Left ventricle myocardium superior (tissue), 1 donor: ENCODE measurements at regions not wholly inside any gene's neighbourhood (a gene's known extent, or its start where the extent isn't known, plus 50 kb on each side); places are given as distances from the start of the nearest gene placed in this dataset.

Source experiments
- ATAC-seq: fragments of 200-7000 bp; cut with Tn5 transposase; one replicate; pipeline ENCODE4 v1.9.1; 2020; ENCODE audit warnings: mild to moderate bottlenecking, moderate library complexity
- DNase-seq: peaks from one replicate; pipeline ENCODE4 v3.0.0-alpha.2; 2020
- intact Hi-C: fragments of 100-400 bp; cut with micrococcal nuclease; formaldehyde crosslinking; loops from one replicate; pipeline ENCODE4 v1.11.0; 2022
- donor health status: DM: no; HTN: yes; CAD: no; lungs with severe emphysema.

DNA sequence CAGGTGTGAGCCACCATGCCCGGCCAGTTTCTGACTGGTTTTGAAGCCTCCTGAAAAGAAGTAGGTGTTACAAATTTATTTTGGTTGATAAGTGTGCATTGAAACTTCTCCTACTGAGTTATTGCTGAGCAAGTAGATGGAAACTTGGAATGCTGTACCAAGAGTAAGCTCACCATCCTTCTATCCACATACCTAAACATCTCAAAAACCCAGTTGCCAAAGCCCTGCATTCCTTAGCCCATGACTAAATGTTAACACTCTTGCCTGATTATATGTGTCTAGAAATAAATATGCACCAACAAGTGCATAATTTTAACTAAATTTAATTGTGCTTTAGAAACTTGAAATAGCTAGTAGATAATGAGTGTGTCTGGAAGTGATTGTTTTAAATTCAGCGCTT is 357.8 kb downstream of the DUSP6 start:
- intact Hi-C loops: no loop called here
- ATAC-seq: no peak
- no peak for DNase-seq

DNA sequence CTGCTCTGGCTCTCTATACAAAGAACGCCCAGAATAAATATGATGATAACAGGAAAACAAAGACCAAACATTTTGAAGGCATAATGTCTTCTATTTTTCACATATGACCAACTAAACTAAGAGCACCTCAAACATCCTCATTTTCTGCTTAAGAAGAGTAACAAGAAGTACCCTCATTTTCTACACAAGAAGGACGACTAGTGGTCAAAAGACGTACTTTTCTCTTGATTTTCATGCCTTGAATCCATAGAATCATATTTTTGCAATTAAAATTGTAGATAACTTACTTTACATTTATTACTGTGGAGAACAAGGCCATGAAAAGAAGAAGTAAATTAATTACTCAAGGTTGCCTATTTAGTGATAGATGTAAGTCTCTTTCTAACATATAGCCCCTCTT is 358.6 kb downstream of the DUSP6 start:
- intact Hi-C loops: no loop called here
- ATAC-seq (no peak), DNase-seq (no peak)

- intact Hi-C loops: no loop called here
- DNase-seq (no peak), ATAC-seq (no peak)
Measured at GRCh38 chr12:88986056-88986455, 366.2 kb downstream of the DUSP6 start.

- DNase-seq: no peak
- ATAC-seq: no peak
- intact Hi-C loops: no loop called here
Measured at GRCh38 chr12:88985631-88986030, 366.7 kb downstream of the DUSP6 start.

DNA sequence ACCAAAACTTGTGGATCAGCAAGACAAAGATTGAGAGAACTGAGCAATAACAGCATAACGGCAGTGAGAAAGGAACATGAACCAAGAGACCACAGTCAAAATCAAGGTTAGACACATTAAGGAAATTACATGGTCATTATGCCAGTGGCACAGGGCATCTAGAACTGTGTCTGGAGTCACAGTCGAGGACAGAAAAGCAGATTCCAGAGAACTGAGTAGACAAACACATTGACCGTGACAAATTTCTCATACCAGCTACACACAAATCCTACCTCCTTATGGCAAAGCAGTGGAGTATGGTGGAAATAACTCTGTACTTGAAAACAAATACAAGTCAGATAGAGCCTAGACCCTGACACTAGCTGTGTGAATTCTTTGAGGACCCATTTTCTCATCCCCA is 367.3 kb downstream of the DUSP6 start:
- no peak for ATAC-seq
- no peak for DNase-seq
- intact Hi-C loops: no loop called here

- intact Hi-C loops: no loop called here
- ATAC-seq (no peak), DNase-seq (no peak)
Measured at GRCh38 chr12:88982694-88983093, 369.6 kb downstream of the DUSP6 start.

DNA sequence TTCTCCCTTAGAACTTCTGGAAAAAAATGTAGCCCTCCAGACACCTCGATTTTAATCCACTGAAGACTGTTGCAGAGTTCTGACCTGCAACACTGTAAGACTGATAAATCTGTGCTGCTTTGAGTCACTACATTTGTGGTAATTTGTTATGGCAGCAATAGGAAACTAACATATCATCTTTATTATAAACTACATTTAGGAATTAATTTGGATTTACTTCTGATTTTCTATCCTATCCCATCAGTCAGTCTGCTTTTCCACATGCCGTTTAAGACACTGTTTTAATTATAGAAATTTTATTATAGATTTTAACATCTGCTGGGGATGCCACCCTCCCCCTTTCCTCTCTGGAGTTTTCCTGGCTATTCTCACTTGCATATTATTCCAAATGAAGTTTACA is 375.2 kb downstream of the DUSP6 start:
- no peak for ATAC-seq
- DNase-seq: no peak
- intact Hi-C loops: no loop called here

- no peak for ATAC-seq
- no peak for DNase-seq
- intact Hi-C loops: no loop called here
Measured at GRCh38 chr12:88973998-88974397, 378.3 kb downstream of the DUSP6 start.

DNA sequence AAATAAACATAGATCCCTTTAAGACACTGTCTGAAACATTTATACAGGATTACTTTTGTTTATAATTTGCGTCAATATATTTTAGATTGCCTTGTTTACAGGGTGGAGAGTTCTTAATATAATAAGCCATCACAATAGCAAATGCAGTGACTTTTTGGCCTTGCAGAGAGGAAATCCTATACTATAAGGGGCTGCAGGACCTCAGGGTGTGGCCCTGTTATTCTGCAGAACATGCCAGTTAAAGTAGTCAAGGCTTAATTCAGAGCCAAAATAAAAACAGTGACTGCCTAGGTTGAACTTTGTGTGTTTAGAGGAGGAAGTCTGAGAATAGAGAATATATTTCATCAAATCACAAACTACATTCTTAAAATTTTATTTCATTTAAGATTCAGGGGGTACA is 381.6 kb downstream of the DUSP6 start:
- intact Hi-C loops: no loop called here
- ATAC-seq: no peak

DNA sequence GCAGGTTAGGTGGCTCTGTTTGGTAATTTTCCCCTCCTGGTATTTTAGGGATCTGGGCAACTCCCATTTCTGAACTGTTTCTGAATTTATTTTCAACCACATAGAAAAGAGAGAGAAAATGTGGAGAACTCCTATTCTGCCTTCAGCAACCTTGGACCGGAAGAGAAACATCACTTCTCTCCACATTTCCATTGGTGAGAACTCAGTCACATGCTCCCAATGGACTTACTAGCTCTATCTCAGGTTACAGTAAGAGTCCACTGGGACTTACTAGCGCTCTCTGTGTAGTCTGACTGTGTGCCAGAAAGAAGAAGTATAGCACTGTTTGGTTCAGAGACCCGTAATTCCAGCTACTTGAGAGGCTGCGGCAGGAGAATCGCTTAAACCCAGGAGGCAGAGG is 383.2 kb downstream of the DUSP6 start:
- ATAC-seq (no peak), DNase-seq (no peak)
- intact Hi-C loops: no loop called here

More for the DNA sequence above, 381.6 kb downstream of the DUSP6 start:
- DNase-seq: no peak

DNA sequence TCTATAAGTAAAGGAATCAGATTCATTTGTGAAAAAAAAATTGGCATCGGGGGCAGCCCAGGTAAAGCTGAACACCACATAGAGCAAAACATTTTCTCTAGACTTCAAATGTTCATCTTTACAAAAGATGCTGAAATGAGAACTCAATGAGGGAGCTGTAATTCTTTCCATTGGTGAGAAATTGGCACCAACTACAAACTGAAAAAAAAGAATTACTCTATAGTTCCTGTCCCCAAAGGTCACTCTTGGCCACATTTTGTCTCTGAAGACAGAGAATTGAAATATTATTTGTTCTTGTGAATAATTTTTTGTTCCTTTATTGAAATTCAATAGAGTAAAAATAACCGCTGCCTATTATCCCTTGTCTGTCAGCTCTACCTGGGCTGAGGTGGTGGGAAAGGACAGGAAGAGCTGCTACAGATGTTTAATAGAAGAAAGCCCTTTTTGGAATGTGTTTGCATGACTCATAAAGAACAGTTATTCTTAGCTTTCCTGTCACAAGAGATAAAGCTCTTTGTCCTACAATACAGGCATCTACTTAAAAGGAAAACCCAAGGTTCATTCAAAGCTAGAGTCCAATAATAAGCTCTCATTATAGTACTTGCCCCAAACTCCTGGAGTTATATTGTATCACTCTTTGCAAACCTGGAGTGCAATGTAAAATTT is 380.1 kb upstream of the KITLG start:
- no peak for DNase-seq
- intact Hi-C loops: no loop called here
- ATAC-seq: peak; percentile 78

- intact Hi-C loops: no loop called here
- ATAC-seq (no peak), DNase-seq (no peak)
Measured at GRCh38 chr12:88958946-88959345, 378.7 kb upstream of the KITLG start.

GRCh38 chr12:88958153-88958552 is 377.9 kb upstream of the KITLG start:
- no peak for DNase-seq
- intact Hi-C loops: no loop called here
- no peak for ATAC-seq

DNA sequence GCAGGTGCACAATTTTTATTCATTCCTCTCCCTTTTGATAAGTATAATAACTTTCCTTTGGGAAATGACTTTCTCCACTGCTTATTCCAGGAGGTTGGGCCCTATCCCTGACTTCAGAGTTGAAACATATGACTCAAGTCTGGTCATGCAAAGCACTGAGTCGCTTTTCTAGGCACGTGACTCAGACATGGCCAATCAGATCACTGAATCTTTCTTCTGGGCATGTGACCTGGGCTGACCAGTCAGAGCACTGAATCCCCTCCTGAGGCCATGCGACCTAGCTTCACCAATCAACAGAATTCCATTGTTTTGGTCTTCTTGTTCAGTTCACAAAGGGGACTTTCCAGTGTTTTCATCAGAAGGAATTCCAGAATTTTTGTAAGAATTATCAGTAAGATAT is 377.1 kb upstream of the KITLG start:
- DNase-seq: no peak
- no peak for ATAC-seq
- intact Hi-C loops: no loop called here

DNA sequence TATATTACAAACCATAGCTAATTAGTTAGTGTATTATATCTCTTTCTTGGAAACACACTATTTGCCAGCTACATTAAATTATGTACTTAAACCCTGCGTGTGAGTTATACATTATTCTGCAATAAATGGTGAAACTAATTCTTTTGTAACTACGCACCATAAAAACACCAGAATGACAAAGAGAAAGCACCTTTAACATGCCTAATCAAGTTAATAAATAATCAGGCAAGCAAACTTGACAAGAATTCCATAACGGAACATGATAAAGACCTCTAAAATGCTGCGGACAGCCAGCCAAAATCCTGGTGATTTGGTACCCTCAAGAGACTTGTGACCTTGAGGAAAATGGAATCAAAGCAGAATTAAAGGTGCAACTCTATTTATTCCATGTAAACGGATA is 375.3 kb upstream of the KITLG start:
- intact Hi-C loops: no loop called here
- DNase-seq: no peak

GRCh38 chr12:88953029-88953586 is 372.8 kb upstream of the KITLG start:
- no peak for DNase-seq
- intact Hi-C loops: no loop called here
- no peak for ATAC-seq

More for the DNA sequence above, 375.3 kb upstream of the KITLG start:
- ATAC-seq: no peak

- DNase-seq (no peak), ATAC-seq (no peak)
- intact Hi-C loops: no loop called here
Measured at GRCh38 chr12:88952562-88952942, 372.3 kb upstream of the KITLG start.

GRCh38 chr12:88951860-88952561 is 371.7 kb upstream of the KITLG start:
- intact Hi-C loops: no loop called here
- no peak for DNase-seq
- ATAC-seq: no peak

DNA sequence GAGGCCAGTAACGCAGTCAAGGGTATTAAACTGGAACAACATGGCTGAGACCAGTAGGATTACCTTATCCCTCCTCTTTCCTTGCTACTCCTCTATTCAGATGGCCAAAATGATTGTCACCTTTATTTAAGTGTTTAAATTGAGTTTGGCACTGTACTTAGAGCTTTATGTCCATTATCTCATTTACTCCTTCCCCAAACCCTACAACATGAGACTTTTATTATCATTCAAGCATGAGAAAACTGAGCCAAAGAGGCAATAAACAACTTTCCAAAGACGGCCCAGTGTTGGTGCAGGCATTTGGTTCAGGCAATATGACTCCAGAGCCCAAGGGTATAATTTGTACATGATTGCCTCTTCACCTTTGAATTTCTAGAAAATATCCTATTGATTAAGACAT is 370.9 kb upstream of the KITLG start:
- DNase-seq (no peak), ATAC-seq (no peak)
- intact Hi-C loops: no loop called here

- intact Hi-C loops: no loop called here
- ATAC-seq: no peak
Measured at GRCh38 chr12:88947486-88948043, 367.3 kb upstream of the KITLG start.

More at GRCh38 chr12:88947486-88948043, 367.3 kb upstream of the KITLG start:
- DNase-seq: no peak
